ENCODE measurements at regions not wholly inside any gene's neighbourhood (a gene's known extent, or its start where the extent isn't known, plus 50 kb on each side); places are given as distances from the start of the nearest gene placed in this dataset.

DNA sequence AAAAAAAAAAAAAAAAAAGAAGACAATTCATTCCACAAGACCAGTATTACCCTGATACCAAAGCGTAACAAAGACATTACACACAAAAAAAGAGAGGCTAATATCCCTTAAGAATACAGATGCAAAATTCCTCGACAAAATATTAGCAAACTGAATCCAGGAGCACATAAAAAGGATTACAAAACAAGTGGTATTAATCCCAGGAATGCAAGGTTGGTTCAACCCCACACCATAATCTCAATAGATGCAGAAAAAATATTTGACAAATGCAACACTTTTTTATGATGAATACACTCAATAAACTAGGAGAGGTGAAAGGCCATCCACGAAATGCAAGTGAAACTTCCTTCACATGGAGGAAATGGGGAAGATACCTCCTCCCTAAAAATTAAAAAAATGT lies 80.1 kb upstream of the TLR4 start:
- TF ChIP-seq, protein P1, sequence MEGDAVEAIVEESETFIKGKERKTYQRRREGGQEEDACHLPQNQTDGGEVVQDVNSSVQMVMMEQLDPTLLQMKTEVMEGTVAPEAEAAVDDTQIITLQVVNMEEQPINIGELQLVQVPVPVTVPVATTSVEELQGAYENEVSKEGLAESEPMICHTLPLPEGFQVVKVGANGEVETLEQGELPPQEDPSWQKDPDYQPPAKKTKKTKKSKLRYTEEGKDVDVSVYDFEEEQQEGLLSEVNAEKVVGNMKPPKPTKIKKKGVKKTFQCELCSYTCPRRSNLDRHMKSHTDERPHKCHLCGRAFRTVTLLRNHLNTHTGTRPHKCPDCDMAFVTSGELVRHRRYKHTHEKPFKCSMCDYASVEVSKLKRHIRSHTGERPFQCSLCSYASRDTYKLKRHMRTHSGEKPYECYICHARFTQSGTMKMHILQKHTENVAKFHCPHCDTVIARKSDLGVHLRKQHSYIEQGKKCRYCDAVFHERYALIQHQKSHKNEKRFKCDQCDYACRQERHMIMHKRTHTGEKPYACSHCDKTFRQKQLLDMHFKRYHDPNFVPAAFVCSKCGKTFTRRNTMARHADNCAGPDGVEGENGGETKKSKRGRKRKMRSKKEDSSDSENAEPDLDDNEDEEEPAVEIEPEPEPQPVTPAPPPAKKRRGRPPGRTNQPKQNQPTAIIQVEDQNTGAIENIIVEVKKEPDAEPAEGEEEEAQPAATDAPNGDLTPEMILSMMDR (IDR thresholded peaks at IDR 0.05; ENCODE audit: borderline replicate concordance, insufficient read depth, low read depth, low read length): no peak
- no peak overlapping the region for H3K4me3 ChIP-seq (ENCODE audit: low read depth, low read length)

DNA sequence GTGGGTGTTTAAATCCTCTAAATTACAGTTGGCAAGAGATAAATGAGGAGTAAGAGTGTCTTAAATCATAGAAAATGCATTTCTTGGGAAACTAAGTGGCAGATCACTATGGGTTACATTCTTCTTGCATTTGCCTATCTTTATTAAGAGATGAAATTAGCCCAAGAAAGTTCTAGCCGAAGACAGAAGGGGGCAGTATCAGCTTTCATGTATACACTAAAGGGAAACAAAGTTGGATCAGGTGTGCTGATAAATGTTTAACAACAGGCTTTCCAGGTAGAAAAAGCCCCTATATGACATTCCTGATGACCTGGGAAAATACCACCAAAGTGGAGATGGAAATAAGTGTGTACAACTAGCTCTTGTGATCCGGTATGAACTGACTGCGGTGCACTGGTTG lies 81.9 kb upstream of the TLR4 start:
- no peak overlapping the region for H3K4me3 ChIP-seq (ENCODE audit: low read depth, low read length)
- TF ChIP-seq, protein P1 (IDR thresholded peaks at IDR 0.05; ENCODE audit: borderline replicate concordance, insufficient read depth, low read depth, low read length): no peak

DNA sequence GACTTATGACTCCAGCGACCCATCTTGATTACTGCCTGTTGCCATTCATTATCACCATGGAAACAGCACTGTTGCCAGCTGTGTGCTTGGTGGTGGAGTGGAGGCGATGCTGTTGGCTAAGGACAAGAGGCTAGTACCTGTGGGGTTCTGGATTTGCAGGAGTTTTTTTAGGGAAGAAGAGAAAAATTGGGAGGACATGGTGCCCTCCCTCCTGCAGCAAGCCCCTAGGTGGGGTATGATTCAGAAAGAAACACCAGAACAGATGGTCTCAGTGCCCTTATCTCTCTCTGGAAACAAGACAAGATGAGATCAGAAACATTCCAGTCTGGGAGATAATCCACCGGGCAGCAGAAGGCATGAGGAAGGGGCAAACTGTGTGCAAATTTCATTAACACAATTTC lies 87.8 kb upstream of the TLR4 start:
- TF ChIP-seq, protein P1 (IDR thresholded peaks at IDR 0.05; ENCODE audit: borderline replicate concordance, insufficient read depth, low read depth, low read length): no peak
- no peak overlapping the region for H3K4me3 ChIP-seq (ENCODE audit: low read depth, low read length)

DNA sequence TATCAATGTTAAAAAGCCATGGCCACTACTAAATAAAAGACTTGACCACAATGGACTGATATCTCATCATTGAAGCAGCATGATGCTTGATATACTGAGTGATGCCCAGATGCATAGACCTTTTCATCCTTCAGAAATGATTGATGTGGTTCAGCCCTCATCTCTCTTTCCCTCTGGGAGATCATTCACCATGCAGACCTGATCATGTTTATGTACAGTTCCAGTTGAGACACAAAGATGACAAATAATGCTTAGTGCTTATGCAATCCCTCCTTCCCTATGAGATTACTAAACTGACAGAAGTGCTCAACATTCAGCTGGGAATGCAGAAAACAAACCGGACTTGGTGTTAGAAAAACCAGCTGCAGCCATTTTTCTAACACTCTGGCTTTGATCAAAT lies 91.9 kb upstream of the TLR4 start:
- TF ChIP-seq, protein P1 (IDR thresholded peaks at IDR 0.05; ENCODE audit: borderline replicate concordance, insufficient read depth, low read depth, low read length): no peak
- H3K4me3 ChIP-seq (ENCODE audit: low read depth, low read length): no peak overlapping the region

DNA sequence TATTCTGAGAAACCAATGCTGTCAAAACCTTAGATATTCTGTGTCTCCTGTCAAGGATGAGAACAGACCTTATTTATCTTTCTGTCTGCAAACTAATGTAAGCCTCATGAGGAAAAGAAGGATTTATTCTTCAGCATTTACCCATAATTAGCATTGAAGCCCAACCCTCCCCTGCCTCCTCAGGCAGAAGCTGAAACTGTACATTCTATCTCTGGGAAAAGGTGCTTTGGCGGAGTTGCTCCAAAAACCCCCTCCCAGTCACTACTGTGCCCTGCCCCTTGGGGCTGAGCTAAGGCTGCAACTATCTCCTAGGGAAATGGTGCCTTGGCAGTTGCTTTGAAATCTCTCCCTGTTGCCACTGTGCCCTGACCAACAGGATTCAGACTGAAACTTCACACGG lies 106.2 kb upstream of the TLR4 start:
- TF ChIP-seq, protein P1 (IDR thresholded peaks at IDR 0.05; ENCODE audit: borderline replicate concordance, insufficient read depth, low read depth, low read length): no peak
- no peak overlapping the region for H3K4me3 ChIP-seq (ENCODE audit: low read depth, low read length)

DNA sequence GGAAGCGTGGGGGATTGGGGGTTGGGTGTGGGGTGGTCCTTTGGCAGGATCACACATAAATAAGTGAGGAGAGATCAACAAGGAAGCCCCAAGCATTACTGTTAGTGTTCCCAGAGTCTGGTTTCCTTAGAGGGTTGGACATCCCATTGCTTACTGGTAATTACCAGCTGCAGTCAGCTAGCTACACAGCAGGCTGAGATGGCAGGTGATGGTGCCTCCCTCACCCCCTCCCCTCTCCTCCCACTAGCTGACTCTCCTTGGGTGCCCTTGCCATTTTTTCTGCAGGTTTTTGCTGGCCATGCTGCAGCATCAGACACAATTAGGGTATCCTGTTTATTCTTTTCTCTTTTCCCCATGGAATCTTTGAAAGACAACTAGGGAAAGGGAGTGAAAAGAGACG lies 107.5 kb upstream of the TLR4 start:
- TF ChIP-seq, protein P1 (IDR thresholded peaks at IDR 0.05; ENCODE audit: borderline replicate concordance, insufficient read depth, low read depth, low read length): no peak

DNA sequence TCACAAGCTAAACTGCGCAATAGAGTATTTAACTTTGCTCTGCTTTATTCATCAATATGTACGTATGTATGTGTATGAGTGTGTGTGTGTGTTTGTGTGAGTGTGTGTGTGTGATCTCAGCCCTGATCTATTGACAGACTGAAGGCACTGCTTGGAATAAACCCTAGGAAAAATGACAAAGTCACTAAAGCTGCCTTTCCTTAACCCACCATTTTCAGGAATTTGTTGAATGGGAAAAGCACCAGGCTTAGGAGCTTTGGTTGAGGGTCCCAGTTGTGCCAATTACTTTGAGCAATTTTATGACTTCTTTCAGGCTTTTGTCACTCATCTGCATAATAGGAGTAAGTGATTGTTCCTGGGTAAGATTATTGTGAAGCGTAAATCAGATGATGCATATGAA lies 108.6 kb upstream of the TLR4 start:
- TF ChIP-seq, protein P1 (IDR thresholded peaks at IDR 0.05; ENCODE audit: borderline replicate concordance, insufficient read depth, low read depth, low read length): no peak
- H3K4me3 ChIP-seq (ENCODE audit: low read depth, low read length): no peak overlapping the region

More for the DNA sequence above, 107.5 kb upstream of the TLR4 start:
- H3K4me3 ChIP-seq (ENCODE audit: low read depth, low read length): no peak overlapping the region
